IPS DF 6.9 (cell line): ENCODE measurements at regions not wholly inside any gene's neighbourhood (a gene's known extent, or its start where the extent isn't known, plus 50 kb on each side); places are given as distances from the start of the nearest gene placed in this dataset.

ENCODE experiments used
- DNase-seq: peaks from one replicate; pipeline ENCODE4 v3.0.0-alpha.2; 2013; ENCODE audit warnings: low read depth, low spot score
- H3K27ac ChIP-seq: one replicate; pipeline ENCODE4 v1.5.1; 2013; ENCODE audit warnings: low read length, control low read depth
- H3K27me3 ChIP-seq: 2 replicates; pipeline ENCODE4 v1.6.1; 2013; ENCODE audit warnings: mild to moderate bottlenecking, low read length; ENCODE audit not compliant: control insufficient read depth, insufficient read depth
- H3K36me3 ChIP-seq: 2 replicates; pipeline ENCODE4 v1.6.1; 2013; ENCODE audit warnings: low read length; ENCODE audit not compliant: control insufficient read depth, insufficient read depth
- H3K4me1 ChIP-seq: 2 replicates; pipeline ENCODE4 v1.6.1; 2013; ENCODE audit warnings: low read length; ENCODE audit not compliant: control insufficient read depth, insufficient read depth
- H3K4me3 ChIP-seq: 2 replicates; pipeline ENCODE4 v1.5.1; 2013; ENCODE audit warnings: mild to moderate bottlenecking, low read length
- H3K9me3 ChIP-seq: 2 replicates; pipeline ENCODE4 v1.6.1; 2013; ENCODE audit warnings: low read length, inconsistent platforms; ENCODE audit not compliant: control insufficient read depth, insufficient read depth
- WGBS: extraction: QIAGEN DNeasy Blood & Tissue Kit; methylation state at CpG from one replicate; pipeline ENCODE4 v1.1.7; 2013; ENCODE audit warnings: mixed read lengths, missing lambda C conversion rate; ENCODE audit not compliant: insufficient read length, insufficient coverage; 5-methylcytosine and 5-hydroxymethylcytosine counted together

GRCh38 chr6:19311786-19312185 lies 525.4 kb upstream of the ID4 start:
- Histone ChIP-seq H3K27me3 (no peaks in the 10 kb centered on the region), H3K36me3 (no peaks in the 10 kb centered on the region), H3K27ac (no peak overlapping the region), H3K4me1 (peaks cover 6% of the 10 kb centered on the region; the same call in 1 of the 2 replicates), H3K4me3 (no peak overlapping the region), H3K9me3 (no peaks in the 10 kb centered on the region)
- WGBS = no CpG with 5 or more reads among the region's 3 CpGs
- DNase-seq = peak; percentile 13

DNA sequence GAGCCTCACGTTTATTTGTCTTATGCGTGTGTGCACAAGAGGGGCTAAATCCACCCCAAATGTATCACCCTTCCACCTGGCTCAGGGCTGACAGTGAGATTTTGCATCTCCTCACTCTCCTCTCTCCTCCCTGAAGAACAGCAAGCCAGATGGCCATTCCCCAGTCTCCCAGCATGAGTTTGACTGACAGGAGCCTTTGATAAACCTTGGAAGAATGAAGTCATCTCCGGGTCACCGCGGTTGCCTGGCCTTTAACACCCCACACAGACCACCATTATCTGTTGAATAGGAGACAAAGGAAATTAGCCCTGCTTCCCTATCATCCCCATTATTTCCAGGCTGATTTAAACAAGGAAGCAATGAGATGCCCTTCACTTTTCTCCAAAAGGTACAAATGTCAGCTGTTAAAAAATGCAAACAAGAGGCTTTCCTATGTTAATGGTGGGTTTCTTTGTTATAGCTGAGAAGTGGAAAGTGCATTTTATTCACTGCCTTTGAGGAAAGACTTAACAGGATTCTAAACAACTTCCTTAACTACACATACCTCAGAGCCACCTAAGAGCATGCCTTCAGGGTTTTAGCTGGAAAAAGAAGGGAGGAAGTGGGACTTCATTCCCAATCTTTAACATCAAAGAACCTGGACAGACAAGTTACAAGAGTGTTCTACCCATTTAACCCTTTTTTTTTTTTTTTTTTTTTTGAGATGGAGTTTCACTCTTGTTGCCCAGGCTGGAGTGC lies 524.8 kb upstream of the ID4 start:
- Histone ChIP-seq H3K4me3 (no peak overlapping the region), H3K4me1 (peaks cover 6% of the 10 kb centered on the region; the same call in 1 of the 2 replicates), H3K9me3 (no peaks in the 10 kb centered on the region), H3K36me3 (no peaks in the 10 kb centered on the region), H3K27ac (no peak overlapping the region), H3K27me3 (no peaks in the 10 kb centered on the region)
- peak; percentile 68 for DNase-seq
- no CpG with 5 or more reads among the region's 5 CpGs for WGBS

- Histone ChIP-seq H3K4me1 (peaks cover 1% of the 10 kb centered on the region; the same call in 1 of the 2 replicates), H3K27ac (no peak overlapping the region), H3K9me3 (no peaks in the 10 kb centered on the region), H3K36me3 (no peaks in the 10 kb centered on the region), H3K4me3 (no peak overlapping the region), H3K27me3 (no peaks in the 10 kb centered on the region)
- WGBS = no CpG with 5 or more reads among the region's 3 CpGs
- no peak for DNase-seq
Observed at GRCh38 chr6:19317431-19317986, 519.7 kb upstream of the ID4 start.

DNA sequence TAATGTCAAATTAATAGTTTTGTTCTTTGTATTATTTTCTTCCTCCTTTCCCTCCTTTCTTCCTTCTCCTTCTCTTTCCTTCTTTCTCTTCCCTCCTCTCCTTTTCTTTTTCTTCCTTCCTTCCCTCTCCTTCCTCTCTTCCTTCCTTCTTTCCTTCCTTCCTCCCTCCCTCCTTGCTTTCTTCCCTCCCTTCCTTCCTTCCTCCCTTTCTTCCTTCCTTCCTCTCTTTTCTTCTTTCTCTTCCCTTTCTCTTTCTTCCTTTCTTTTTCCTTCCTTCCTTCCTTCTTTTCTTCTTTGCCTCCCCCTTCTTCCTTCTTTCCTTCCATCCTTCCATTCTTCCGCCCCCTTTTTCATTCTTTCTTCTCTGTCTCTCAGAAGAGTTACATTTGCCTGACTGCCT lies 518.2 kb upstream of the ID4 start:
- Histone ChIP-seq H3K27me3 (no peaks in the 10 kb centered on the region), H3K27ac (no peak overlapping the region)
- no CpG with 5 or more reads among the region's 1 CpG for WGBS

GRCh38 chr6:19320111-19320581 lies 517.0 kb upstream of the ID4 start:
- Histone ChIP-seq H3K27me3 (no peaks in the 10 kb centered on the region), H3K27ac (no peak overlapping the region), H3K4me1 (peaks cover 1% of the 10 kb centered on the region; the same call in 1 of the 2 replicates), H3K4me3 (no peak overlapping the region), H3K9me3 (no peaks in the 10 kb centered on the region), H3K36me3 (no peaks in the 10 kb centered on the region)
- no CpG with 5 or more reads among the region's 3 CpGs for WGBS
- no peak for DNase-seq

More for the DNA sequence above, 518.2 kb upstream of the ID4 start:
- H3K9me3 ChIP-seq = no peaks in the 10 kb centered on the region
- H3K36me3 ChIP-seq = no peaks in the 10 kb centered on the region
- DNase-seq = no peak
- H3K4me3 ChIP-seq = no peak overlapping the region
- peaks cover 1% of the 10 kb centered on the region; the same call in 1 of the 2 replicates for H3K4me1 ChIP-seq

- H3K27me3 ChIP-seq = no peaks in the 10 kb centered on the region
- no peak overlapping the region for H3K4me3 ChIP-seq
- no peaks in the 10 kb centered on the region for H3K36me3 ChIP-seq
- WGBS = no CpG with 5 or more reads among the region's 5 CpGs
- no peak overlapping the region for H3K27ac ChIP-seq
- no peaks in the 10 kb centered on the region for H3K9me3 ChIP-seq
- no peak for DNase-seq
- H3K4me1 ChIP-seq = peaks cover 3% of the 10 kb centered on the region; the same call in 1 of the 2 replicates
Observed at GRCh38 chr6:19322691-19323485, 514.3 kb upstream of the ID4 start.

DNA sequence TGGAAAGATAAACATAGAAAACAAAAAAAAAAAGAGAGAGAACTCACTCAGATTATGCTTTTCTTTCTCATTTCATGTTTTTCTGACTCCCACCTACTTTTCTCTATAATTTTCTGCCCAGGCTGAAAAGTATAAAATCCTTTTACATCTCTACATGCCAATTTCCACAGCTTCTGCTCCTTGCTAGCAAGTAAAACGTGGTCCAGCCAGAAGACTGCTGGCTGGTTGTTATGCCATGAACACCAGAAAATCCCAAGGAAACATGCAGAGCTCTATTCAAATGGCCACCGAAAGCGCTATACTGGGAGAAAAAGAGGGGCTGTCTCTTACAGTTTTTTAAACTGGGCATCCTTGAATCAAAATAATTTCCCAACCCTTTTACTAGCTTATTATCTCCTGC lies 512.8 kb upstream of the ID4 start:
- no peaks in the 10 kb centered on the region for H3K9me3 ChIP-seq
- DNase-seq = no peak
- peaks cover 5% of the 10 kb centered on the region; the same call in 1 of the 2 replicates for H3K4me1 ChIP-seq
- no CpG with 5 or more reads among the region's 3 CpGs for WGBS
- H3K27me3 ChIP-seq = no peaks in the 10 kb centered on the region
- H3K27ac ChIP-seq = no peak overlapping the region
- H3K4me3 ChIP-seq = no peak overlapping the region
- no peaks in the 10 kb centered on the region for H3K36me3 ChIP-seq

DNA sequence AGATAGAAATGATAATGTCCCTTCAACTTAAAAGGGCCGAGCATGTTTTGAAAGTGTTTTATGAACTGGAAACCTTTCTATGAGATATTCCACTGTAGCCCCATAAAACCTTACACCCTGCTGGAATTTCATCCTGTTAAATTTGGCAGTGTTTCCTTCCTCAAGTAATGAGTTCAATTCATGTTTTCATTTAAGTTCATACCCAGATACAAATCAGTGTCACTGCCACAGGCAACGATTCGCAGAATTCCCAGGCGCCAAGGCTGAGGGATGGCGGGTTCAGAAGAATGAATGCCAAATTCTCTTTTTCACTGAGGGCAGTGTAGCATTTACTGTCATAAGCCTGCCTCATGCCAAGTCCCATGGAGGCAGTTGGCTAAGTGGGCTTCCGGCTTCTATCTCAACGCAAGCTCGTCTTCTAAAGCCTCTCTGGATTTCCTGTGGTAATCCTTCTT lies 511.8 kb upstream of the ID4 start:
- no peak for DNase-seq
- Histone ChIP-seq H3K4me3 (no peak overlapping the region), H3K4me1 (peaks cover 4% of the 10 kb centered on the region; the same call in 1 of the 2 replicates), H3K27ac (no peak overlapping the region), H3K36me3 (no peaks in the 10 kb centered on the region), H3K27me3 (no peaks in the 10 kb centered on the region), H3K9me3 (no peaks in the 10 kb centered on the region)
- no CpG with 5 or more reads among the region's 8 CpGs for WGBS

DNA sequence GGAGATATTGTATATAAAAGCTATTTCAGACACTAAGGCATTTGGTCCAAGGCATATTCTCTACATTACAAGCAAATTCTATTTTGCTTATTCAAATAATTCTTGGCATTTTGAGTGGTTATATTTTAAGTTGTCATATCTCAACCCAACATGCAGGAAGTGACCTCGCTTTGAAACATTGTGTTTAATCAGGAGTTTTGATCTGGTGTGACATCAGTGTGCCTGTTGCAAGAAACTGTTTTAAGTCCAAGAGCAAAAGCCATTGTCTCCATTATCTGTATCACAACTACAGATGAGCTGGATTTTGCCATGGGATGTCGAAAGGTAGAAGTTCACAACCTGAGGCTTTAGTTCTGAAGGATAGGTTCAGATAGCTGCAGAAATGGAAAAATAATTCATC lies 509.9 kb upstream of the ID4 start:
- Histone ChIP-seq H3K4me3 (no peak overlapping the region), H3K27me3 (no peaks in the 10 kb centered on the region), H3K9me3 (no peaks in the 10 kb centered on the region), H3K36me3 (no peaks in the 10 kb centered on the region), H3K4me1 (peaks cover 4% of the 10 kb centered on the region; the same call in 1 of the 2 replicates), H3K27ac (no peak overlapping the region)
- DNase-seq = no peak
- no CpG with 5 or more reads among the region's 2 CpGs for WGBS

DNA sequence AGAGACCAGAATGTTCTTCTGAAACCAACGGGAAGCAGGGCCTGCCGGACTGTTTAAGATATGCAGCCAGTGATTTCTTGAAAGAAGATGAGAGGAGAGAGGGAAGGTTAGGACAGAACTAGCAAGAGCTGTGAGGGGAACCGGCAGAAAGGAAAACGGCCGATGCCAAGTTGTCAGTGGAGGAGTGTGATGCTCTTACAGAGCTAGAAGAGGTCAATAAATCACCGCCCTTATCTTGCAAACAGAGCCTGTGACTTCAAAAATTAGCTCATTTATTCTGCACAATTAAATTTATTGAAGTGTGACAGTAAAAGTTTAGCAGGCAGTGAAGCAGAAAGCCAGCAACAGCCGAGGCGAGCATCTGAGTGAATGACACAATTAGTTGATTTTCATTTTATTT lies 509.5 kb upstream of the ID4 start:
- Histone ChIP-seq H3K36me3 (no peaks in the 10 kb centered on the region), H3K27me3 (no peaks in the 10 kb centered on the region), H3K4me1 (peaks cover 4% of the 10 kb centered on the region; the same call in 1 of the 2 replicates), H3K27ac (no peak overlapping the region), H3K9me3 (no peaks in the 10 kb centered on the region), H3K4me3 (no peak overlapping the region)
- no peak for DNase-seq
- no CpG with 5 or more reads among the region's 8 CpGs for WGBS
